Skin epidermis (tissue), 12 donors: ENCODE measurements at regions not wholly inside any gene's neighbourhood (a gene's known extent, or its start where the extent isn't known, plus 50 kb on each side); places are given as distances from the start of the nearest gene placed in this dataset.
"Not testable (repeated sequence)": the region's sequence is repeated elsewhere in the genome, so short reads cannot be mapped to it uniquely, and the experiment has no call there.

Experiments used
- H3K27ac ChIP-seq, 21 experiments: fragments of 200-600 bp; sonication (generic) in 11 of 21; one replicate each; pipeline ENCODE4 v1.5.0; 2020; ENCODE audit warnings: mild to moderate bottlenecking in 3 of 21, inconsistent platforms in 2 of 21, moderate library complexity in 2 of 21
- H3K4me3 ChIP-seq, 7 experiments: fragments of 200-600 bp; sonication (generic) in 2 of 7; one replicate each; pipeline ENCODE4 v1.5.0; 2020; ENCODE audit warnings: inconsistent platforms in 2 of 7, mild to moderate bottlenecking in 2 of 7, moderate library complexity in 1 of 7

DNA sequence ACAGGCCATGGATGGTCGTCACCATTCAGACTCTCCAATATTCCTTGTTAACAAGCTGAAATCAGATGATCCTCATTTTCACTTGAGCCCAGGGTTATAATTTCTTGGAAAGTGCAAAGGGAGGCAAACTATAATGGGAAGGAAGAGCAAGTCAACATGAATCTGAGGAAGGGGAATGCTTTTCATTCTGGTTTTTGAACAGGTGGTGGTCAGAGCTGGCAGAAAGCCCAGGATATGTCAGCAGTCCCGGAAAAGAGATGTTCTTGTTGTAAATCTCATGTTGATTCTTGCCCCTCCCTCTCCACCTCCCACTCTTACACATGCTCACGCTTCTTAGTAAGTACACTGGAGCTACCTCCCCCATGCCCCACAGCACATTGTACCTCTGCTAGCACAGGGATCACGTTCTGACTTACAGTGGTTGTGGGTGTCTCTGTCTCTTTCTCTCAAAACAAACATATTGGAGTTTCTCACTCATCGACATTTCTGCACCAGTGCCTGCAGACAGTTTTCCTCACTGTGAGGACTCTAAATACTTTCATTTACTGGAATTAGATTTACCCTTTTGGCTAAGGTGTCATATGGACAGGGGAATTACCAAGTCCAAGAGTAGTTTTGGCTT lies 77.6 kb downstream of the XCL2 start:
- Histone ChIP-seq H3K27ac (peak overlapping the region in 12 of 21 experiments; percentile 0 to 85 (median 36)), H3K4me3 (no peak overlapping the region)

DNA sequence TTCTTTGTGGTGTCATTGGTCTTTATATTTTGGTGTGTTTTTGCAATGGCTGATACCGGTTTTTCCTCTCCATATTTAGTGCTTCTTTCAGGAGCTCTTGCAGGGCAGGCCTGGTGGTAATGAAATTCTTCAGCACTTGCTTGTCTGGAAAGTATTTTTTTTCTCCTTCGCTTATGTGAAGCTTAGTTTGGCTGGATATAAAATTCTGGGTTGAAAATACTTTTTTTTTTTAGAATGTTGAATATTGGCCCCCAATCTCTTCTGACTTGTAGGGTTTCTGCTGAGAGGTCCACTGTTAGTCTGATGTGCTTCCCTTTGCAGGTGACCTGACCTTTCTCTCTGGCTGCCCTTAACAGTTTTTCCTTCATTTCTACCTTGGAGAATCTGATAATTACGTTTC lies 82.7 kb downstream of the XCL2 start:
- not testable (repeated sequence) for H3K27ac ChIP-seq, H3K4me3 ChIP-seq

DNA sequence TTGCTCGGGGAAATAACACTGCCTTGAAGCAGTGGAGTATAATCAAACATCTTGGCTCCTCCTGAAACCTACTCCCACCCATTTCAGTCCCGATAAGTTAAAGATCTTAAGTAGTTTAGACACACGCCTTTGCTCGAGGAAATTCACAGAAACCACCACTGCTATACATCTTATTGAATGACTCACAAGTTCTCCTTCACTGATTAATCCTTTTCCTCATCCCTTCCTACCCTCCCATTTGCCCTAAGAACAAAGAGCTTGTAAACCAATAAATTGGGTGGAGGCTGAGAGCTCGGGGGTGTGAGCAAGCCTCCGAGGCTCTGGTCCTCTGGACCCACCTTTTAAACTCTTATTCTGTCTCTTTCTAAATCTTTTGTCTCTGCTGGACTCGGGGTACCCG lies 86.5 kb downstream of the XCL2 start:
- not testable (repeated sequence) for H3K27ac ChIP-seq, H3K4me3 ChIP-seq

DNA sequence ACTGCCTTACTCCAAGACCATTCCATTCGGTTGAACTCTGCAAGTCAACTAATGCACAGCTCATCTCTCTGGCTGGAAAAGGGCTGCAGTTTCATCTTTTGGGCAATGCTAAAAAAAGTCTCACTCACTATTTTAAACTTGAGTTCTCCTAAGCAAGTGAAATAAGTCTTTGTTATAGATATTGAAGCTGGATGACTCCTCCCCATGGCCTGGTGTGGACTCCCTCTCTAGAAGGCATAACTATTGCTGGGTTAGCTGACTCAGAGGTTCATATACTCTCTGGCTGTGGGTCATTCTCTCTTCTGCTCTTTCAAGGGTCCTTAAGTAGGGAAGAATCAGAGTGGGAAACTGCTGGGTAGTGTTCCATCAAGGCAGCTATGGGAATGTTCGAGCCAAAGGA lies 88.0 kb downstream of the XCL2 start:
- H3K4me3 ChIP-seq: no peak overlapping the region
- no peak overlapping the region for H3K27ac ChIP-seq

DNA sequence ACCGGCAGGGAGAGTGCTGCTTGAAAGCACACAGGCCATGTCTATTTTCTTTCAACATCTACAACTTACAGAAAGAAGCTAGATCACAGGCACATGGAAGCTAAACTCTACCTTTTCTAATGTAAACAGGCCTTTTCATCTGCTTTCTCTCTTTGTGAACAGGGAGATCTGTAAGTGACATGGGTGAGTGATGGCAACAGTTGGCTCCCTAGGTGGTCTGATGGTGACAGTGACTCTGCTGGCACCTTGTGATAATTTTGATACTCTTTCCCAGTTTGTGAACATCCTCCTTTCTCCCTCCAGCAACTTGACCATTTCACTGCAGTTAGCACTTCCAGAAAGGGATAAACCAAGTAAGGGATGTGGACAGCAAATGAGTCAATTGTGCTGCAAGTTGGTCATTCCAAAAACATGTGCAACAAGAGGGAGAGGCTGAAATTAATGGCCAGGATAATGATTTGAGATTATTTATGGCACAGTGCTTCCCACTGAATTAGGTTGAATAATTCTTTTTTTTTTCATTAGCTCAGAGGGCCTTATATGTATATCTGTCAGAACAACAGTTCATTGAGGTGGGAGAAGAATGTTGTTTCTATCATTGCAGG lies 89.5 kb downstream of the XCL2 start:
- no peak overlapping the region for H3K4me3 ChIP-seq
- no peak overlapping the region for H3K27ac ChIP-seq

DNA sequence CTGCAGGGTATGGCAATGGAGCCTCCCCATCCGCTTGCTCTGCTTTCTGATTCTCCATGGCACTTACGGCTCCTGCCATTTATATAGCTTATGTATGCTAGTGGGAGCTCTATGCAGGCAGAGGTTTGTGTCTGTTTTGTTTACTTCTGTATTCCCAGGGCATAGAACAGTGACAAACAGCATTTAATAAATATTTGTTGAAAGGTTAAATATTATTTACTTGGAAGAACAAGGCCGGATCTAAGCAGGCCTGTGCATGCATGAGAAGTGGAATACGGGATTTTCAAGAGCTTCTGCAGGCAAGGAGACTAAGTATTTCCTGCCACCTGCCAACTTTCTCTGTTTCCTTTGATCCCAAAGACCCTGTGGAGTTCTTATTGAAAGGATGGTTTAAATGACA lies 90.7 kb downstream of the XCL2 start:
- Histone ChIP-seq H3K27ac (no peak overlapping the region), H3K4me3 (no peak overlapping the region)

DNA sequence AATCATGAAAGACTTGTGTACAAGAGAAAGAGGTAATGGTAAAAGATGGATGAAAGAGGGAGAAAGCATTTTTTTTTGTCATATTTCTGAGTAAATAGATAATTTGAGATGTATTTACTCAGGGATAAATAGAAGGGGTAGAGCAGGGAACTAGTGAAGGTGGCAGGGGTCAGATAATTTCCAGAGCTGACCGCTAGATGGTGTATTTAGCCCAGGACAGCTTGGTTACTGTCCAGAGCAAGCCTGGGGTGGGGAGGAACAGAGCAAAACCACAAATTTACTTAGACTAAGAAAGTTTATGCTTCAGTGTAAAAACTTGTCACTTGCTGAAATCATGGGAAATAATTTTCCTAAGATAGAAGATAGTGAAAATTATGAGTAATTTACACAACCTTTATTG lies 91.5 kb downstream of the XCL2 start:
- H3K27ac ChIP-seq: no peak overlapping the region

DNA sequence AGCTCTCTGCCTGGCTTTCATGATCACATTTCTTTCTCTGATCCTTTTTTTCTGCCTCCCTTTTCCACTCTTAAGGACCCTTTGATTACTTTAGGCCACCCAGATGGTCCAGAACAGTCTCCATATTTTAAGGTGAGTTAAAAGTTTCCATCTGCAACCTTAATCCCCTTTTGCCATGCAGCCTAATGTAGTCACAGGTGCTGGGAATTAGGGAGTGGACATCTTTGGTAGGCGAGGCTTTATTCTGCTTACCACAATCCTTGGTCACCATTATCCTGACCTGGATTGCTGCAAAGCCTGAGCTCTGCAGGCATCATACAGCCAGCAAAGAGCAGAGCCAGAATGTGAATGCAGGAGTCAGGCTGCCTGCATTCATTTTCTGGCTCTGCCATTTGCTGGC lies 95.9 kb downstream of the XCL2 start:
- no peak overlapping the region for H3K4me3 ChIP-seq
- H3K27ac ChIP-seq: no peak overlapping the region

More for the DNA sequence above, 91.5 kb downstream of the XCL2 start:
- no peak overlapping the region for H3K4me3 ChIP-seq

DNA sequence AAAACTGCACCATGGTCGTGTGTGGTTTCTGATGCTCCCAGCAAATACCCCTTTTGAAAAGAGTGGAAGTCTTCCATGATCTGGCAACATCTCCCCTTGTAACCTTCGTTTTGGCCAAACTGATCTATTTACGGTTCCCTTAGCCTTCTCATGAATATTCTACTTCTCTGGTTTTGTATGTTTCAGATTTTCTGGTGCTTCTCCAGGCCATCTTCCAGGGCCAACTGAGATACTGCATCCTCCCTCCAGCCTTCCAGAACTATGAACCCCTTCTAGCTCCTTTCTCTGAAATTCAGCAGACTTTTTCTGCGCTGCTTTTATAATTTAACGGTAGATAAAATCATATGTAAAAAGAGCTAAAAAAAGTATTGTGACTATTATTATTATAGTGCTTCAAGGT lies 97.7 kb downstream of the XCL2 start:
- no peak overlapping the region for H3K27ac ChIP-seq
- H3K4me3 ChIP-seq: no peak overlapping the region

DNA sequence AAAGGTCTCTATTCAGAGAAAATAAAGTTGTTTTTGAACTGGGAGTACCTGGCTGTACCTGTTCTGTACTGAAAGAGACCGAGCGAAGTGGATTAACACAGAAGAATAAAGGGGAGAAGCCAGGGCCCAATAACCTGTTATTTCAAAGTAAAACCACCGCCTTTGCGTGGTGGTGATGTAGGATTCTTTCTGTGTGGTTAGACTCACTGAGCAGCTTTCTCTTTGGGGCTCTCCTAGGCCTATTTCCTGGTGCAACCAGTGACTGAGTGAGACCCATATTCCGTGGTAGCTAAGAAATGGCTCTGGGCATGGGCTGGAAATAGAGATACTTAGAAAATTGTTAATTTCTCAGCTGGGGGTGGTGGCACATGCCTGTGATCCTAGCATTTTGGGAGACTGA lies 99.9 kb downstream of the XCL2 start:
- H3K4me3 ChIP-seq: no peak overlapping the region
- peak overlapping the region in 2 of 21 experiments; percentile 19 to 28 for H3K27ac ChIP-seq

DNA sequence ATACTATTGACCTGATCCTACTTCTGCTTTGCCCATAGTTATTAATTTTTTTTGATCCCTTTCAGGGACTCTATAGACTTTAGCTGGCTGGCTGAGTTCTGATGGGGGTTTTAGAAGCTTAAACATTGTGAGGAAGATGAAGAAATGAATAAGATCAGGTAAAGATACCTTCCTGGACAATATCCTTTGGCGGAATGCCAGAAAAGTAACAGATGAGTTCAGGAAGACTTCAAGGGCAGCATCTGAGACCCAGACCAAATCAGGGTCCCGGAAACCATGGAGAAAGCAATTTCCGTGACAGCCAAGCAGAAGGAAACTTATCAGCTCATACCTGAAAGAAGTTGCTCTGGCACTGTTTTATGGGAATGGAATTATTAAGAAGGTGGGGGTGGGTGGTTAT lies 100.4 kb downstream of the XCL2 start:
- Histone ChIP-seq H3K27ac (no peak overlapping the region), H3K4me3 (no peak overlapping the region)

DNA sequence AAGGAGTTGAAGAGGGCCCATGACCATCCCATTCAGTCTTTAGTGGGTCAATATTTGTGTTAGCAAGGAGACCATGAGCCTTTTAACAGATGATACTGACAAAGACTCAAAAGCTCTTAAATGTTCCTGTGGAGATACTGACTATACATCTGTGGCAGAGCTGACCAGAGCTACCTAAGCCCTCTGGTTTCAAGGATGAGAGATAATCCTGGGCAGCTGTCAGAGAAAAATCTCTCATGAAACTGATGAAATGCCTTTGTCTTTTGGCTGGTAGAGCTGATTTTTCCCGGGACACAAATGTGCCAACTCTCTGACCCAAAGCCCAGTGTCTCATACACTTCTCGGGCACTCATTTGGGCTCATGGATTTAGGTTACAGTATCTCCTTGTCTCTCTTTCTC lies 100.9 kb downstream of the XCL2 start:
- Histone ChIP-seq H3K4me3 (no peak overlapping the region), H3K27ac (no peak overlapping the region)

DNA sequence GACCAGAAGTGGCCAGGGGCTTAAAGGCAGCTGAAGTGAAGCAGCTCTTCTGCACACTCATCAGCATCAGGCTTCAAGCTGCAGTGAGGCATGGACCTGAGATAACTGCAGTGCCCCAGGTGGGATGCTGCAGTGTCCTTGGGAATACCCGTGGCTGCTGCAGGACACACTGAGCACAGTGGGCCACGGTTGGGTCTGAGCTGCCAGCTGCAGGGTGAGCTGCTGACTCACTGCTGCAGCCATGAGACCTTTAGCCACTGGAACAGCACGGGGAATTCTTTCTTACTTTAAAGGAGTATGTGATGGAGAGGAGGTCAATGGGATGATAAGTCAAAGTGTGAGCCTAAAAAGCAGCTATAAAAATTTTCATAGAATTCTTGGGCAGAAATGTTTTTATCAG lies 102.1 kb downstream of the XCL2 start:
- Histone ChIP-seq H3K27ac (no peak overlapping the region), H3K4me3 (no peak overlapping the region)

DNA sequence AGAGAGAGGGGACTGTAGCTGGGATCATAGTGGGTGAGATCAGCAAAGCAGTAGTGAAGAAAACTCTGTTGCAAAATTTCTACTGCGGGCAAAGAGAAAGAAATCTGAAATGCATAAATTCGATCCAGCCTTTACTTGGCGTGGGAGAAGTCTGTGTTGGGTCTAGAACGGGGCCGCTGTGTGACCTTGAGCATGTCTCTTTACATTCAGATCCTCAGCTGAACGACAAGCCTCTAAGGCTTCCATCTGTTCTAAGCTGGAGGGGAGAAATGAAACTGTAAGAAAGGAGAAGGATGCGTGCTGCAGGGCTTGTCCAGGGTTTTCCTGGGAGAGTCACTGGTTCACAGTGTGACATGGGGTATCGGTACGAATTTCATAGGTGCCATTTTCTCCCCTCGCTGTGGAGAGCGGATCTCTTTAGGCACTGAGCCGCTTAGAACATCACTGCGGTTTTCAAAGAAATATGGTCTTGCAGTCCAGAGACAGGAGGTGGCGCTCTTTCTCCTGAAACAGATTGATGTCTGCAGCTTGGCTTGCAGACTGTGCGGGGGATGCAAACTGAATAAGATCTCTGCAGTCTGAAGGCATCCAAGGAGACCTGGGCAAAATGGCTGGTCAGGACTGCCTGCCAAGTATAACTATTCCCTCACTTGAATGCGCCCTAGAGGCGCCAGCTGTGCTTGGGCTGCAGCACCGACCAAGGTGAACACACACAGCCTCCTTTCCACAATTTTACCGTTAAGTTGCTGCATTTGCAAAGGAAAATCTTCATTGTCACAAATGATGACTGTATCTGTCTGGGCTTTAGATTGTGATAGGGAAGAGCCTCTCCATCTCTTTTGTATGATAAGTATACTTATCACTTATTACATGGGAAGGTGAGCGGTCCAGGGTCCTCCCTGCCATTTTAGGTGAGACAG lies 104.1 kb downstream of the XCL2 start:
- peak overlapping the region in 8 of 21 experiments; percentile 6 to 68 (median 49) for H3K27ac ChIP-seq
- no peak overlapping the region for H3K4me3 ChIP-seq

DNA sequence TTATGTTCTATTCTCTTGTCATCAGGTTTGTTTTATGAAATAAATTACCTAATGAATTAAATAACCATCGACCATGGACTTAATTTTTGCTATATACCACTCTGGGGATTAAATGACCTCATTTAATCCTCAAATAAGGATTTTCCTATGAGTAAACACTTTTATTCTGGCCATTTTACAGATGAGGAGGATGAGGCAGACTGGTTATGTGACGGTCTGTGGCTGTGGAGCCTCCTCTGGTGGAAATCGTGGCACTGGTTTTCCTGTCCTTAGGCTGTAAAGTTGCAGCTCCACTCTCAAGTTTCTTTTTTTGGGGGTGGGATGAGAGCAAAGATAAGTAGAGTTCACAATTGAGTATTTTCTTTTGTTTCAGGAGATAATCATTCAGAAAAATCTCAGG lies 105.2 kb downstream of the XCL2 start:
- Histone ChIP-seq H3K4me3 (no peak overlapping the region), H3K27ac (peak overlapping the region in 2 of 21 experiments; percentile 2 to 68)

DNA sequence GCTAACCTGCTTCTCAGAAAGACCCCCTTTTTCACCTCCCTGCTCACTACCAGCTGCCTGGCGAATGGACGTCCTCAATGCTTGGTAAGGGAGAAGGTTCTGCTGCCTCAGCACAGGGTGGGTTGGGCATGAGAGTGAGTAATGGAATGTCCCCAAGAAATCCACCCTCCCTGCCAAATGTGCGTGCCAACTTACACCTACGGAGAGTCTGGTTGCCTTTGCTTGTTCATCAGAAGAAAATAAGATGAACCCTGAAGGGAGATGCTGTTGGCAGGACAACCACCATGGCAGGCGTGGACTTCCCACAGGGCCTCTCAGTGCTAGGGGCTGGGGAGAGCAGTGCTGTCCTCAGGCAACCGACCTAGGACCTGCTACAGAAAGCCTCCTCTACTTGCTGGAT lies 106.0 kb downstream of the XCL2 start:
- Histone ChIP-seq H3K4me3 (no peak overlapping the region), H3K27ac (peak overlapping the region in 1 of 21 experiments; percentile 20)

DNA sequence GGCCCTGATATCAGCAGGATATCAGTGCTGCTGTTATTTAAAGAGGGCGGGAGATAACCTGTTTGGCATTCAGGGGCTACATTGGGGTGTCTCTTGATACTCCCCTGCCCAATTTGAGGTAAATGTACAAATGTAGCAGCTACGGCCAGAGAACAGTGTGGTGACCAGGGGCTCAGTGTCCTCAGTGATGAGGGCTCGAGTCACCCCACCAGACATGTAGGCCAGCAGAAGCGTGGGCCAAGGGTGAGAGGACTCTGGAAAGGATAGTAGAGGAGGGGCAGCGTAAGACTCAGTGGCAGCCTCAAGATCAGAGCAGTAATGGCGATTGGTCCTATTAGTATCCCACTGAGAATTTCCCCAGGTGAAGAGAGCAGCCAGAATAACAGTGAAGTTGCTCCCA lies 108.4 kb downstream of the XCL2 start:
- no peak overlapping the region for H3K4me3 ChIP-seq

DNA sequence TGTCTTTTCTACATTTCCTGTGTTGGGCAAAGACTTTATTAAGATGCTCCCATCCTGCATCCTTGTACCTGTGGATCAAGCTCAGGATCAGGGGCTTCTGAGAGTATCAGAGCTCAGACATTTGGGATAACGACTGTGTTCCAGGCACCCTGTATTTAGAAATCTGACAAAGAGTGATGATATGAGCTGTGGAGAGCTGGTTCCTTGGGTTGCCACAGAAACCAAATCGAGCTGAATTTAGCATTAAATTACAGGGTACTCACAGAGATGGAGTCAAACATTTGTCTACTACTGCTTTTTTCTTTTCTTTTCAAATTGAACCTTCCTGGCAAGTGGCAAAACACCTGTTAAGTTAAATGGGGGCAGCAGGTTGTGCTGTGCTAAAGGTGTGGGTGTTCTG lies 110.6 kb downstream of the XCL2 start:
- Histone ChIP-seq H3K27ac (no peak overlapping the region), H3K4me3 (no peak overlapping the region)

More for the DNA sequence above, 108.4 kb downstream of the XCL2 start:
- H3K27ac ChIP-seq: no peak overlapping the region

DNA sequence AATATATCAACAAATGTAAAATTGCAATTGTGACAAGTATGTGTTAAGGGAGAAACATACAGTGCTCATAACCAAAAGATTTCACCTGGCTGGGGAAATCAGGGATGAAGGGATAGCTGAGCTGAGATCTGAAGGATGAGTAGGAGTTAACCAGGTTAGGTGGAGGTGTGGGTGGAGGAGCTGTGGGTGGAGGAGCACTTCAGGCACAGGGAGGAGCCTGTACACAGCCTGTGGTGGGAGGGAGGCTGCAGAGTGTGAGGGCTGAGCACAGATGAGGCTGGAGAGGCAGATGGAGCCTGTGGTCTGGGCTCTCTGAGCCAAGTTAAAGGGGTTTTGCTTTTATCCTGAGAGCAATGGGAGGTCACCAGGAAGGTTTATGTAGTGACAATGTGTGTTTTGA lies 111.9 kb downstream of the XCL2 start:
- H3K4me3 ChIP-seq: no peak overlapping the region
- H3K27ac ChIP-seq: no peak overlapping the region

DNA sequence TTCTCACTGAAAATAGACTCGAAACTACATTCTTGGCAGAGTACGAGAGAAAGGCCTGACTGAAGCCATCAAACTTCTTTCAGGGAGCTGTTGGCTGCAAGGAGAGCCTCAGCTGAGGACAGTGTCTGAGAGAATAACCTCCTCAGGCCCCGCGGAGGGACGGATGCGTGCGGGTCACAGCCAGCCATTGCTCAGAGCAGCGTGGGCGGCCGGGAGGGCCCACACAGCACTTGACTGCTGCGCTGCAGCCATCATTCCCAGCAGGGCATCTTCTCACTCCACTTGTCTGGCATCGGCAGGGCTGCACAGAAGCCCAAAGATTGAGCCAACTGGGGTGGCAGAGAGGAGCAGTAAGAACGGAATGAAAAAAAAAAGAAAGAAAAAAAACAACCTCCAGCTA lies 113.5 kb downstream of the XCL2 start:
- H3K4me3 ChIP-seq: no peak overlapping the region
- no peak overlapping the region for H3K27ac ChIP-seq
